NT2/D1 (cell line): ENCODE measurements at regions not wholly inside any gene's neighbourhood (a gene's known extent, or its start where the extent isn't known, plus 50 kb on each side); places are given as distances from the start of the nearest gene placed in this dataset.

Experiments
- DNase-seq: peaks from one replicate; pipeline ENCODE4 v3.0.0-alpha.2; 2011; ENCODE audit warnings: low read depth, low spot score
- H3K27me3 ChIP-seq: 2 replicates; pipeline ENCODE4 v1.6.0; 2011; ENCODE audit warnings: mild to moderate bottlenecking; ENCODE audit not compliant: insufficient read length, insufficient read depth
- H3K36me3 ChIP-seq: 2 replicates; pipeline ENCODE4 v1.6.1; 2011; ENCODE audit warnings: mild to moderate bottlenecking, low read length, mixed read lengths; ENCODE audit not compliant: insufficient read depth, insufficient read length
- H3K4me1 ChIP-seq: 2 replicates; pipeline ENCODE4 v1.5.1; 2011; ENCODE audit not compliant: insufficient read depth, insufficient read length
- H3K4me3 ChIP-seq: 2 replicates; pipeline ENCODE4 v1.5.1; 2011; ENCODE audit warnings: low read depth; ENCODE audit not compliant: insufficient read length
- H3K9ac ChIP-seq: 2 replicates; pipeline ENCODE4 v1.6.0; 2011; ENCODE audit warnings: low read depth; ENCODE audit not compliant: insufficient read length
- H3K9me3 ChIP-seq: 2 replicates; pipeline ENCODE4 v1.5.1; 2011; ENCODE audit warnings: mild to moderate bottlenecking, low read length; ENCODE audit not compliant: insufficient read depth
- SUZ12 ChIP-seq: IDR thresholded peaks from 2 replicates; pipeline ENCODE4 v1.6.1; 2011; ENCODE audit not compliant: insufficient read length, insufficient read depth; ENCODE audit errors: extremely low read depth
- YY1 ChIP-seq: IDR thresholded peaks from 2 replicates; pipeline ENCODE4 v1.6.1; 2011; ENCODE audit not compliant: insufficient read length, insufficient read depth
- ZNF274 ChIP-seq: IDR thresholded peaks from 2 replicates; pipeline ENCODE4 v1.6.1; 2011; ENCODE audit warnings: mild to moderate bottlenecking, low read depth, low read length

DNA sequence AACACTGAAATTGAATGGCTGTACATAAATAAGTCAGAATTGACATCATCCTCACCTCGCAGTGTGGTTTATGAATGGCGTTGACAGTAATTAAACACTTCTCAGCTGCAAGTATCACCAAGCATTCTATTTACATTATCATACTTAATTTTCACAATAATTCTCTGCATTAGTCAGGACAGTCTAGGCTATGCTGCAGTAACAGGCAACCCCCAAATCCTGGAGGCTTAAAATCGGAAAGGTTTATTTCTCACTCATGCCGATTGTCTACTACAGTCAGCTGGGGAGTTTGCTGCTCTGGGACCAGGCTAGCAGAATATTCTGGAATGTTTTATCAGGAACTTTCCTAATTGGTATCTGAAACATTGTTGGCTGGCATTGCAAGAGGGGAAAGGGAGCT, 493.2 kb upstream of the ERCC4 start:
- Histone ChIP-seq H3K27me3 (no peaks in the 10 kb centered on the region), H3K4me3 (no peak overlapping the region), H3K36me3 (no peaks in the 10 kb centered on the region), H3K9ac (no peak overlapping the region), H3K4me1 (no peaks in the 10 kb centered on the region), H3K9me3 (peaks cover 10% of the 10 kb centered on the region; the same call in 1 of the 2 replicates)
- DNase-seq = no peak
- TF ChIP-seq ZNF274 = no peak
- no peak for TF ChIP-seq SUZ12
- TF ChIP-seq YY1 = no peak

- no peaks in the 10 kb centered on the region for H3K27me3 ChIP-seq
- H3K4me3 ChIP-seq = no peak overlapping the region
- DNase-seq = no peak
- H3K9ac ChIP-seq = no peak overlapping the region
- peaks cover 10% of the 10 kb centered on the region; the same call in 1 of the 2 replicates for H3K9me3 ChIP-seq
- no peaks in the 10 kb centered on the region for H3K36me3 ChIP-seq
- TF ChIP-seq SUZ12 = no peak
- TF ChIP-seq YY1 = no peak
- TF ChIP-seq ZNF274 = no peak
- no peaks in the 10 kb centered on the region for H3K4me1 ChIP-seq
Observed at GRCh38 chr16:13427943-13428342, 492.0 kb upstream of the ERCC4 start.

DNA sequence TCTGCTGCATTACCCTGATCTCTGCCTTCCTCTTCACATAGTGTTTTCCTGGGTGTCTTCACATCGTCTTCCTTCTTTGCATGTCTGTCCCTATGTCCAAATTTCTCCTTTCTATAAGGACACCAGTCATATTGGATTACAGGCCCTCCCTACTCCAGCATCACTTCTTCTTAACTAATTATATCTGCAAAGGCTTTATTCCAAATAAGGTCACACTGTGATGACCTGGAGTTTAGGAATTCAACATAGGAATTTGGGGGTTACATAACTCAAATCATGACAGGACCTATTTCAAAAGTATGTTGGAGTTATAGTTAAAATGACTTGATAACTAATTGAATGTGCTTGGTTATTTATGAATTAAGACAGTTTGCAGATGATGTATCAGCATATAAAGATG, 490.5 kb upstream of the ERCC4 start:
- Histone ChIP-seq H3K9ac (no peak overlapping the region), H3K9me3 (peaks cover 10% of the 10 kb centered on the region; the same call in 1 of the 2 replicates), H3K27me3 (no peaks in the 10 kb centered on the region), H3K36me3 (no peaks in the 10 kb centered on the region), H3K4me3 (no peak overlapping the region), H3K4me1 (no peaks in the 10 kb centered on the region)
- DNase-seq = no peak
- TF ChIP-seq YY1 (no peak), ZNF274 (no peak), SUZ12 (no peak)

GRCh38 chr16:13435415-13435814, 484.5 kb upstream of the ERCC4 start:
- Histone ChIP-seq H3K36me3 (no peaks in the 10 kb centered on the region), H3K4me1 (no peaks in the 10 kb centered on the region), H3K4me3 (no peak overlapping the region), H3K9me3 (0 out of 2 replicates have a peak, but pooled peaks cover 13% of the 10 kb centered on the region), H3K27me3 (no peaks in the 10 kb centered on the region), H3K9ac (no peak overlapping the region)
- DNase-seq = no peak
- TF ChIP-seq YY1 (no peak), ZNF274 (no peak), SUZ12 (no peak)

DNA sequence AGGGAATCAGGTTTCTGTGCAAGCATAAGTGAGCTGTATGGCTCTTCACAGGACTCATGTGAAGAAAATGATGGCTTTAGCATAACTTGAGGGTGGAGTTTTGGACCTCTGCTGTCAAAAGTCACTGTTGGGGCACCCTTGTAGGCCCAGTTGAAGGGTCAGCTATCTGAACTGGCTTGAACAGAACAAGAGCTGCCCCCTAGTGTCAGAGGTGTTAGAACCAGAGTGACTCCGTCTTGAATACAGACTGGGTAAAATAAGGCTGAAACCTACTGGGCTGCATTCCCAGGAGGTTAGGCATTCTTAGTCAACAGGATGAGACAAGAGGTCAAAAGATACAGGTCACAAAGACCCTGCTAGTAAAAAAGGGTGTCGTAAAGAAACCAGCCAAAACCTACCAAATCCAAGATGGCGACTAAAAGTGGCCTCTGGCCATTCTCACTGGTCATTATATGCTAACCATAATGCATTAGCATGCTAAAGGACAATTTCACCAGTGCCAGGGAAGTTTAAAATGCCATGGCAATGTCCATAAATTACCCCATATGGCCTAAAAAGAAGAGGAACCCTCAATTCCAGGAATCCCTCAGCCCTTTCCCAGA, 484.0 kb upstream of the ERCC4 start:
- peak; percentile 8 for DNase-seq
- H3K4me1 ChIP-seq = no peaks in the 10 kb centered on the region
- no peak overlapping the region for H3K4me3 ChIP-seq
- no peaks in the 10 kb centered on the region for H3K36me3 ChIP-seq
- H3K27me3 ChIP-seq = no peaks in the 10 kb centered on the region
- 0 out of 2 replicates have a peak, but pooled peaks cover 13% of the 10 kb centered on the region for H3K9me3 ChIP-seq
- no peak for TF ChIP-seq SUZ12
- no peak for TF ChIP-seq ZNF274
- TF ChIP-seq YY1 = no peak
- H3K9ac ChIP-seq = no peak overlapping the region

DNA sequence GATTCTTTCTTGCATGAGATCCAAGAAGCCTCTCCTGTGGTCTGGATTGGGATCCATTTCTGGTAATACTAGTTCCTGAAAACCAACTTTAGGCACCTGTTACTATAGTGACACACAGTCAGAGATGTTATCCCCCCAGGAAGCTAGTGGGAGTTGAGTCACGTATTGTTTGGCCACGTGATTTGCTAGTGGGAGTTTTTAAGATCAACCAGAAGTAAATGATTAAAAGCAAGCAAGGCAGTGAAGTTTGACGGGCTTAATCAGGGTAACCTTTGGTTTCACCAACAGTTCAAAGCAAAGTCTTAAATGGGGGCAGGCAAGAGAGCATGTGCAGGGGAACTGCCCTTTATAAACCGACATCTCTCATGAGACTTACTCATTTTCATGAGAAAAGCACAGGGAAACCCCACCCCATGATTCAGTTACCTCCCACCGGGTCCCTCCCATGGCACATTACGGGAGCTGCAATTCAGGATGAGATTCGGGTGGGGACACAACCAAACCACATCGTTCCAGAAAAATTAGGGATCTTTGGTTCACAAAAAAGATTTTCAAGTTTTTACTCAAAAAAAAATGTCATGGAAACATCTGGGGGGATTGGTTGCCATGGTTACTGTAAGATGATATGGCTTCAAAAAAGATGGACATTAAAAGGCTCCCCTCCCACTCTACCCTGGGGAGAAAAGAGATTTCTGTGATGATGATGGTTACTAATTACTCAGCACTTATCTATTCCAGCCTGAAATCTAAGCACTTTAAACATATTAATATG, 483.1 kb upstream of the ERCC4 start:
- TF ChIP-seq ZNF274 = no peak
- no peak for TF ChIP-seq SUZ12
- no peak for TF ChIP-seq YY1
- peaks cover 4% of the 10 kb centered on the region for H3K4me1 ChIP-seq
- H3K4me3 ChIP-seq = no peak overlapping the region
- no peaks in the 10 kb centered on the region for H3K27me3 ChIP-seq
- no peaks in the 10 kb centered on the region for H3K36me3 ChIP-seq
- 0 out of 2 replicates have a peak, but pooled peaks cover 13% of the 10 kb centered on the region for H3K9me3 ChIP-seq
- H3K9ac ChIP-seq = no peak overlapping the region
- DNase-seq = no peak

- Histone ChIP-seq H3K4me1 (peaks cover 4% of the 10 kb centered on the region), H3K36me3 (no peaks in the 10 kb centered on the region), H3K27me3 (no peaks in the 10 kb centered on the region), H3K9ac (no peak overlapping the region), H3K9me3 (0 out of 2 replicates have a peak, but pooled peaks cover 13% of the 10 kb centered on the region), H3K4me3 (no peak overlapping the region)
- DNase-seq = no peak
- no peak for TF ChIP-seq YY1
- no peak for TF ChIP-seq ZNF274
- no peak for TF ChIP-seq SUZ12
Observed at GRCh38 chr16:13437413-13437795, 482.6 kb upstream of the ERCC4 start.
